Endodermal cell (in vitro differentiated cells): ENCODE measurements at regions not wholly inside any gene's neighbourhood (a gene's known extent, or its start where the extent isn't known, plus 50 kb on each side); places are given as distances from the start of the nearest gene placed in this dataset.

Source experiments
- DNase-seq: peaks from one replicate; pipeline ENCODE4 v3.0.0-alpha.2; 2017
- H3K27ac ChIP-seq: 2 replicates; pipeline ENCODE4 v1.5.1; 2013; ENCODE audit warnings: mild to moderate bottlenecking, low read depth, low read length, moderate library complexity
- H3K27me3 ChIP-seq: 2 replicates; pipeline ENCODE4 v1.6.1; 2013; ENCODE audit warnings: mild to moderate bottlenecking, low read length, moderate library complexity; ENCODE audit not compliant: insufficient read depth, control insufficient read depth, poor library complexity, severe bottlenecking
- H3K36me3 ChIP-seq: 2 replicates; pipeline ENCODE4 v1.7.0; 2013; ENCODE audit warnings: mild to moderate bottlenecking, low read length, moderate library complexity; ENCODE audit not compliant: control insufficient read depth, insufficient read depth
- H3K4me1 ChIP-seq: one replicate; pipeline ENCODE4 v1.7.0; 2013; ENCODE audit warnings: low read length; ENCODE audit not compliant: control insufficient read depth, insufficient read depth
- H3K4me3 ChIP-seq: 2 replicates; pipeline ENCODE4 v1.5.1; 2013; ENCODE audit warnings: mild to moderate bottlenecking, low read length, moderate library complexity
- H3K9ac ChIP-seq: 2 replicates; pipeline ENCODE4 v1.6.1; 2013; ENCODE audit warnings: mild to moderate bottlenecking, low read length, moderate library complexity; ENCODE audit not compliant: poor library complexity, severe bottlenecking; ENCODE audit errors: extremely low read depth
- H3K9me3 ChIP-seq: 2 replicates; pipeline ENCODE4 v1.6.1; 2013; ENCODE audit warnings: mild to moderate bottlenecking, low read length, moderate library complexity; ENCODE audit not compliant: control insufficient read depth
- H3K27ac Mint-ChIP-seq: 2 replicates; pipeline ENCODE4 v1.8.0; 2020; ENCODE audit warnings: mixed read lengths
- H3K27me3 Mint-ChIP-seq: 2 replicates; pipeline ENCODE4 v1.8.0; 2021; ENCODE audit warnings: mild to moderate bottlenecking, mixed read lengths; ENCODE audit not compliant: insufficient read depth
- H3K36me3 Mint-ChIP-seq: 2 replicates; pipeline ENCODE4 v1.8.0; 2020; ENCODE audit warnings: low read depth, mixed read lengths
- H3K4me1 Mint-ChIP-seq: 2 replicates; pipeline ENCODE4 v1.8.0; 2020; ENCODE audit warnings: mixed read lengths
- H3K4me3 Mint-ChIP-seq: 2 replicates; pipeline ENCODE4 v1.8.0; 2020; ENCODE audit warnings: mild to moderate bottlenecking, moderate library complexity, mixed read lengths
- H3K9me3 Mint-ChIP-seq: 2 replicates; pipeline ENCODE4 v1.8.0; 2020; ENCODE audit warnings: mild to moderate bottlenecking, mixed read lengths
- WGBS, 2 experiments: methylation state at CpG; one replicate each; pipeline versions ENCODE4 v1.1.5 to v1.1.7; 2013; ENCODE audit warnings: missing lambda C conversion rate in 2 of 2, mixed read lengths in 1 of 2; ENCODE audit not compliant: insufficient coverage in 1 of 2, insufficient read length in 1 of 2; 5-methylcytosine and 5-hydroxymethylcytosine counted together
- TF ChIP-seq, protein P1 (sequence below): fragments of 200-600 bp; sonication (generic); conservative IDR thresholded peaks from 2 replicates; pipeline ENCODE4 v1.5.0; 2021; ENCODE audit warnings: antibody characterized with exemption, mild to moderate bottlenecking

DNA sequence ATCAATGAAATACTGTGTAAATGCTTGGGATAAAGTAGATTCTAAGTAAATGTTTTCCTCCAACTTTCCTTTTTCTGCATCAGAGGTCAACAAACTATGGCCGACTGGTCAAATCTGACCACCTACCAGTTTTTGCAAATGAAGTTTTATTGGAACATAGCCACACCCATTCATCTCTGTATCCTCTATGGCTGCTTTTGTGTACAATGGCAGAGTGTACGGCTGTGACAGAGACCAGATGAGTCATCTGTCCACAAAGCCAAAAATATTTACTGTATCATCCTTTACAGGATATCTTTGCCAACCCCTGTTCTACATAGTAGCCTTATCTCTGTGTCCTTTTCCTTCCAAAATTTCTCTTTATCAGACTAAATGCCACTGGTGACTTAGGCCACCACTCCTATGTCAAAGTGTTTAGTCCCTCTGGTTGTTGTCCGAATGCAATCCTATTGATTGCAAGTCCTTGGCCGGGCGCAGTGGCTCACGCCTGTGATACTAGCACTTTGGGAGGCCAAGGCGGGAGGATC lies 218.4 kb upstream of the KLF4 start:
- Histone ChIP-seq H3K9me3 (no peaks in the 10 kb centered on the region), H3K4me3 (no peak overlapping the region), H3K4me1 (peaks cover 3% of the 10 kb centered on the region), H3K27ac (no peak overlapping the region), H3K9ac (no peak overlapping the region), H3K27me3 (peaks cover 24% of the 10 kb centered on the region), H3K36me3 (no peaks in the 10 kb centered on the region)
- Mint-ChIP-seq H3K4me3 (no peak overlapping the region), H3K27ac (no peak overlapping the region), H3K27me3 (peaks cover 34% of the 10 kb centered on the region), H3K36me3 (no peaks in the 10 kb centered on the region), H3K9me3 (no peaks in the 10 kb centered on the region), H3K4me1 (peaks cover 2% of the 10 kb centered on the region)
- no peak for DNase-seq
- TF ChIP-seq, protein P1, sequence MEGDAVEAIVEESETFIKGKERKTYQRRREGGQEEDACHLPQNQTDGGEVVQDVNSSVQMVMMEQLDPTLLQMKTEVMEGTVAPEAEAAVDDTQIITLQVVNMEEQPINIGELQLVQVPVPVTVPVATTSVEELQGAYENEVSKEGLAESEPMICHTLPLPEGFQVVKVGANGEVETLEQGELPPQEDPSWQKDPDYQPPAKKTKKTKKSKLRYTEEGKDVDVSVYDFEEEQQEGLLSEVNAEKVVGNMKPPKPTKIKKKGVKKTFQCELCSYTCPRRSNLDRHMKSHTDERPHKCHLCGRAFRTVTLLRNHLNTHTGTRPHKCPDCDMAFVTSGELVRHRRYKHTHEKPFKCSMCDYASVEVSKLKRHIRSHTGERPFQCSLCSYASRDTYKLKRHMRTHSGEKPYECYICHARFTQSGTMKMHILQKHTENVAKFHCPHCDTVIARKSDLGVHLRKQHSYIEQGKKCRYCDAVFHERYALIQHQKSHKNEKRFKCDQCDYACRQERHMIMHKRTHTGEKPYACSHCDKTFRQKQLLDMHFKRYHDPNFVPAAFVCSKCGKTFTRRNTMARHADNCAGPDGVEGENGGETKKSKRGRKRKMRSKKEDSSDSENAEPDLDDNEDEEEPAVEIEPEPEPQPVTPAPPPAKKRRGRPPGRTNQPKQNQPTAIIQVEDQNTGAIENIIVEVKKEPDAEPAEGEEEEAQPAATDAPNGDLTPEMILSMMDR, result no peak
- WGBS, 2 experiments, result 86 to 97% methylated on average over 7 of the region's 7 CpGs

DNA sequence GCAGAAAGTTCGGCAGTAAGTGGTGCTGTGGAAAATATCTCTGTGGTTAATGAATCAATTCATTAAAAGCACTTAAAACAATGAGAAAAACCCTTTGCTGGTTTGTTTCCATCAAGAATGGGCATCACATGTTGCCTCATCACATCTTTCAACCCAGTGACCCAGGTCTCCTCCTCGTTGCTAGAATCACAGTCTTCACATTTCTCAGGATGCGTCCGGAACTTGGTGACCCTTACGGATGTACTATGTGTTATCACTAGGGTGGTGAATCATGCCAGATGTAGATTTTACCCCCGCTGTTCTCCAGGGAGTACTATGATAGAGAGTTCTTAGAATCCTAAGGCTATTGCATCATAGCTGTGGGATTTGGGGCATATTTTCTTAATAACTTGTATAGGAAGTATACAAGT lies 217.9 kb upstream of the KLF4 start:
- no peak overlapping the region for H3K27ac ChIP-seq
- TF ChIP-seq, protein P1, result no peak

DNA sequence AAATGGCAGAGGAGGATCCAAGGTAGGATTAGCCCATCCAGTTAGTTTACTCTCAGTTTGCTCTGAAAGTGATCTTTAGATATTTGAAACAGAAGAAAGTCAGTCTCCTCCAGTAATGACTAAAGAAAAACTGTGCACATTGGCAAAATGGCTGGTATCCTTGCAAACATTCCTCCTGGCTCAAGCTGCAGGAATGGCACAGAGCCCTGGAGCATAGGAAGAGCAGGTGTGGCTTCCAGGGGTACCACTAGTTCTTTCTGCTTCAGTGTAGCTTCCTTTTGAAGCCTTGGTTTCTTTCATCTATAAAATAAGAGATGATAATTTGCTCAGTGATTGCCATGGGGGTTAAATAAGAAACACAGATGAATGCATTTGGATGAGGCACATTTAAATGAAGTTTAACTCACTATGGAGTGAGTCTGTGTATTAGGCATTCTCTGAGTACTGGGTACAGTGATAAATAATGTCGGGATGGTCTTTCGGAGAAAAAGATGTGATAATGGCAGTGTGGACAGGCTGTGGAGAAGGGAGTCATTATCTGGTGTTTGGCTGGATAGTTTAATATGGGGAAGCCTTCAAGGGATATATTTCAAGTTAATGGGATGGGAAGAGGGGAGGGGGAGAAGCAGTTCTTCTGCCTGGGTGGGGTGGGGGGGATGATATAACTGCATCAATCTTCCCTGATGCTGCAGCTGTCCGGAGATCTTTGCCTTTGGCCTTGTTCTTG lies 217.3 kb upstream of the KLF4 start:
- Mint-ChIP-seq H3K36me3 (no peaks in the 10 kb centered on the region), H3K4me3 (no peak overlapping the region), H3K27ac (no peak overlapping the region), H3K9me3 (no peaks in the 10 kb centered on the region), H3K4me1 (peaks cover 2% of the 10 kb centered on the region), H3K27me3 (peaks cover 25% of the 10 kb centered on the region)
- DNase-seq, result no peak
- Histone ChIP-seq H3K9ac (no peak overlapping the region), H3K9me3 (no peaks in the 10 kb centered on the region), H3K27ac (no peak overlapping the region), H3K27me3 (peaks cover 16% of the 10 kb centered on the region), H3K4me3 (no peak overlapping the region), H3K4me1 (peaks cover 3% of the 10 kb centered on the region), H3K36me3 (no peaks in the 10 kb centered on the region)
- TF ChIP-seq, protein P1, result no peak
- WGBS, 2 experiments, result 92% methylated on average over 3 of the region's 3 CpGs; no CpG with 5 or more reads in 1 of the 2 experiments

More for the DNA sequence above, 217.9 kb upstream of the KLF4 start:
- H3K9me3 ChIP-seq, result no peaks in the 10 kb centered on the region
- Mint-ChIP-seq H3K9me3 (no peaks in the 10 kb centered on the region), H3K36me3 (no peaks in the 10 kb centered on the region), H3K4me3 (no peak overlapping the region), H3K27ac (no peak overlapping the region), H3K27me3 (peaks cover 31% of the 10 kb centered on the region), H3K4me1 (peaks cover 2% of the 10 kb centered on the region)
- H3K9ac ChIP-seq, result no peak overlapping the region
- no peak overlapping the region for H3K4me3 ChIP-seq
- H3K4me1 ChIP-seq, result peaks cover 3% of the 10 kb centered on the region
- H3K27me3 ChIP-seq, result peaks cover 22% of the 10 kb centered on the region
- DNase-seq, result no peak
- H3K36me3 ChIP-seq, result no peaks in the 10 kb centered on the region
- WGBS, 2 experiments, result 64 to 81% methylated on average over 4 to 6 of the region's 6 CpGs
